ENCODE measurements at regions not wholly inside any gene's neighbourhood (a gene's known extent, or its start where the extent isn't known, plus 50 kb on each side); places are given as distances from the start of the nearest gene placed in this dataset.

DNA sequence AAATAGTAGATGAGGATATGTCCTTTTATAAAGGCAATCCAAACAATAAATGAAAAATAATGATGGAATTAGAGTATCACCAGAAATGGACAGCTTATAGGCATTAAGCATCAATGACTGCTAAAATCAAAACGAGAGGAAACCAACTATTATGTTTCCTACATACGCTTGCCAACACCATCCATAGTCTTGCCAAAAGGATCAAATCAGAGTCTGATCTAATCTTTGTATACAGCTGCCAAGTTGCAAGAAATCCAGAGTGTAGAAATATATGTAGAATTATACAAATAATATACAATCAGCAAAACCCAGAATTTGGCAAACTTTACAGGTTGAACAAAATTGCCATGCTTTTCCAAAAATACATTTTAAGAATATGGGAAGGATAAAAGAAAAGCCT is 1661.6 kb downstream of the SLITRK1 start:
- intact Hi-C loops (cut with micrococcal nuclease): no loop called here
- Histone ChIP-seq H3K4me1 (ENCODE audit: control insufficient read depth in 2 of 2, insufficient read depth in 2 of 2, low read length in 2 of 2) (no peaks in the 10 kb centered on the region), H4K20me1 (ENCODE audit: control insufficient read depth, insufficient read depth, low read length, poor library complexity, severe bottlenecking) (no peaks in the 10 kb centered on the region), H3K9me3 (ENCODE audit: control extremely low read depth in 1 of 3, control insufficient read depth in 2 of 3, insufficient read depth in 1 of 3, low read length in 2 of 3) (peaks cover 0 to 4% (median under 1%) of the 10 kb centered on the region in 3 donors), H3K79me2 (ENCODE audit: control insufficient read depth, insufficient read depth, low read length) (no peaks in the 10 kb centered on the region), H3K9ac (ENCODE audit: low read length) (no peak overlapping the region), H3K27ac (ENCODE audit: low read length in 2 of 2) (no peak overlapping the region), H3K4me3 (ENCODE audit: control extremely low read depth in 1 of 5, extremely low read depth in 1 of 5, insufficient read depth in 1 of 5, low read depth in 2 of 5, low read length in 4 of 5) (no peak overlapping the region), H3K36me3 (replicated peaks in 1 of 2; ENCODE audit: control extremely low read depth in 1 of 2, control insufficient read depth in 1 of 2, extremely low read depth in 1 of 2, insufficient read depth in 2 of 2, low read length in 1 of 2) (no peaks in the 10 kb centered on the region), H3K27me3 (replicated peaks in 1 of 4; ENCODE audit: control extremely low read depth in 1 of 4, control insufficient read depth in 3 of 4, insufficient read depth in 4 of 4, low read length in 3 of 4) (no peaks in the 10 kb centered on the region), H3K4me2 (replicated peaks; ENCODE audit: low read depth, low read length, poor library complexity, severe bottlenecking) (no peak overlapping the region), H2AFZ (ENCODE audit: insufficient read depth, low read depth, low read length, poor library complexity, severe bottlenecking) (no peak overlapping the region)
- peaks cover 5% of the 10 kb centered on the region for H3K9me3 Mint-ChIP-seq (ENCODE audit: insufficient read depth)
- H3K27ac Mint-ChIP-seq: no peak overlapping the region
- H3K4me3 Mint-ChIP-seq: no peak overlapping the region
- no peaks in the 10 kb centered on the region for H3K27me3 Mint-ChIP-seq
- WGBS (ENCODE audit: insufficient coverage): no CpG with 5 or more reads among the region's 2 CpGs
- TF ChIP-seq, protein P1, sequence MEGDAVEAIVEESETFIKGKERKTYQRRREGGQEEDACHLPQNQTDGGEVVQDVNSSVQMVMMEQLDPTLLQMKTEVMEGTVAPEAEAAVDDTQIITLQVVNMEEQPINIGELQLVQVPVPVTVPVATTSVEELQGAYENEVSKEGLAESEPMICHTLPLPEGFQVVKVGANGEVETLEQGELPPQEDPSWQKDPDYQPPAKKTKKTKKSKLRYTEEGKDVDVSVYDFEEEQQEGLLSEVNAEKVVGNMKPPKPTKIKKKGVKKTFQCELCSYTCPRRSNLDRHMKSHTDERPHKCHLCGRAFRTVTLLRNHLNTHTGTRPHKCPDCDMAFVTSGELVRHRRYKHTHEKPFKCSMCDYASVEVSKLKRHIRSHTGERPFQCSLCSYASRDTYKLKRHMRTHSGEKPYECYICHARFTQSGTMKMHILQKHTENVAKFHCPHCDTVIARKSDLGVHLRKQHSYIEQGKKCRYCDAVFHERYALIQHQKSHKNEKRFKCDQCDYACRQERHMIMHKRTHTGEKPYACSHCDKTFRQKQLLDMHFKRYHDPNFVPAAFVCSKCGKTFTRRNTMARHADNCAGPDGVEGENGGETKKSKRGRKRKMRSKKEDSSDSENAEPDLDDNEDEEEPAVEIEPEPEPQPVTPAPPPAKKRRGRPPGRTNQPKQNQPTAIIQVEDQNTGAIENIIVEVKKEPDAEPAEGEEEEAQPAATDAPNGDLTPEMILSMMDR (IDR thresholded peaks at IDR 0.05): no peak
- no peak for TF ChIP-seq EZH2 (IDR thresholded peaks at IDR 0.05; ENCODE audit: borderline replicate concordance, insufficient read depth, low read depth, low read length, poor library complexity, severe bottlenecking)
- CTCF ChIA-PET: no interaction called here
- DNase-seq: no peak
- POLR2A ChIA-PET: no interaction called here
- no peak for ATAC-seq (ENCODE audit: low read depth)
- no peaks in the 10 kb centered on the region for H3K4me1 Mint-ChIP-seq

DNA sequence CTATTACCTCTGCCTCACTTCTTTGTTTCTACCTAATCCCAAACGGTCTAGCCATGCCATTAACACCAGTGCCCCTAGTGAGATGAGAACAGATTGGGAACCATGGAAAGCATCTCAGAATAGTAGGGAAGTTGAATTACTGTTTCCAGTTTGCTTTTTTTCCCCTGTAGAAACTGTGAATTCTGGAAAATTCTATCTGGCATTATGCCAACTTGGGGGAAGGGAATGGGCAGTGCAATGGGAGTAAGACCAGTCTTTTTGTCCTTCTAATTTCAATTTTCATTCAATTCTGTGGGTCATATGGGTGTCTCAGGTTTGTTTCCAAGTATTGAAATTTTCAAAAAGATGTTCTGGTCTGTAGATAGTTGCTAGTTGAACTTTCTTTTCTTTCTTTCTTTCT is 1666.1 kb downstream of the SLITRK1 start:
- Histone ChIP-seq H3K27ac (ENCODE audit: low read length in 2 of 2) (no peak overlapping the region), H4K20me1 (ENCODE audit: control insufficient read depth, insufficient read depth, low read length, poor library complexity, severe bottlenecking) (no peaks in the 10 kb centered on the region), H3K4me2 (replicated peaks; ENCODE audit: low read depth, low read length, poor library complexity, severe bottlenecking) (no peak overlapping the region), H3K27me3 (replicated peaks in 1 of 4; ENCODE audit: control extremely low read depth in 1 of 4, control insufficient read depth in 3 of 4, insufficient read depth in 4 of 4, low read length in 3 of 4) (no peaks in the 10 kb centered on the region), H2AFZ (ENCODE audit: insufficient read depth, low read depth, low read length, poor library complexity, severe bottlenecking) (no peak overlapping the region), H3K36me3 (replicated peaks in 1 of 2; ENCODE audit: control extremely low read depth in 1 of 2, control insufficient read depth in 1 of 2, extremely low read depth in 1 of 2, insufficient read depth in 2 of 2, low read length in 1 of 2) (no peaks in the 10 kb centered on the region), H3K4me1 (ENCODE audit: control insufficient read depth in 2 of 2, insufficient read depth in 2 of 2, low read length in 2 of 2) (no peaks in the 10 kb centered on the region), H3K9me3 (ENCODE audit: control extremely low read depth in 1 of 3, control insufficient read depth in 2 of 3, insufficient read depth in 1 of 3, low read length in 2 of 3) (peaks cover 4 to 6% (median 4%) of the 10 kb centered on the region in 3 donors), H3K4me3 (ENCODE audit: control extremely low read depth in 1 of 5, extremely low read depth in 1 of 5, insufficient read depth in 1 of 5, low read depth in 2 of 5, low read length in 4 of 5) (no peak overlapping the region), H3K79me2 (ENCODE audit: control insufficient read depth, insufficient read depth, low read length) (no peaks in the 10 kb centered on the region), H3K9ac (ENCODE audit: low read length) (no peak overlapping the region)
- POLR2A ChIA-PET: no interaction called here
- no peak for TF ChIP-seq EZH2 (IDR thresholded peaks at IDR 0.05; ENCODE audit: borderline replicate concordance, insufficient read depth, low read depth, low read length, poor library complexity, severe bottlenecking)
- TF ChIP-seq, protein P1 (IDR thresholded peaks at IDR 0.05): no peak
- CTCF ChIA-PET: no interaction called here
- DNase-seq (no peak), ATAC-seq (ENCODE audit: low read depth) (no peak)
- no peaks in the 10 kb centered on the region for H3K4me1 Mint-ChIP-seq
- no peak overlapping the region for H3K27ac Mint-ChIP-seq
- intact Hi-C loops (cut with micrococcal nuclease): no loop called here
- no peaks in the 10 kb centered on the region for H3K27me3 Mint-ChIP-seq
- no peak overlapping the region for H3K4me3 Mint-ChIP-seq
- WGBS (ENCODE audit: insufficient coverage): no CpG with 5 or more reads among the region's 1 CpG
- peaks cover 3% of the 10 kb centered on the region for H3K9me3 Mint-ChIP-seq (ENCODE audit: insufficient read depth)
